Loucy (cell line): ENCODE measurements at regions not wholly inside any gene's neighbourhood (a gene's known extent, or its start where the extent isn't known, plus 50 kb on each side); places are given as distances from the start of the nearest gene placed in this dataset.
"Not testable (repeated sequence)": the region's sequence is repeated elsewhere in the genome, so short reads cannot be mapped to it uniquely, and the experiment has no call there.

Source experiments
- H2AFZ ChIP-seq: fragments of 200-600 bp; sonication (generic); 2 replicates; pipeline ENCODE4 v1.6.0; 2016; ENCODE audit warnings: antibody characterized with exemption, mild to moderate bottlenecking, low read length, moderate library complexity
- H3F3A ChIP-seq: fragments of 200-600 bp; 2 replicates; pipeline ENCODE4 v1.6.0; 2016; ENCODE audit warnings: antibody characterized with exemption, low read depth, mild to moderate bottlenecking
- H3K27me3 ChIP-seq: fragments of 200-600 bp; sonication (generic); 2 replicates; pipeline ENCODE4 v1.6.1; 2014; ENCODE audit warnings: low read length, mild to moderate bottlenecking; ENCODE audit not compliant: insufficient read depth, poor library complexity, severe bottlenecking
- H3K36me3 ChIP-seq: fragments of 200-600 bp; sonication (generic); 2 replicates; pipeline ENCODE4 v1.6.1; 2016; ENCODE audit warnings: low read length; ENCODE audit not compliant: insufficient read depth
- H3K4me1 ChIP-seq: fragments of 200-600 bp; sonication (generic); 2 replicates; pipeline ENCODE4 v1.5.1; 2014; ENCODE audit warnings: low read length, mild to moderate bottlenecking; ENCODE audit not compliant: insufficient read depth, poor library complexity, severe bottlenecking
- H3K4me2 ChIP-seq: fragments of 200-600 bp; sonication (generic); 2 replicates; pipeline ENCODE4 v1.6.0; 2014; ENCODE audit warnings: antibody characterized with exemption, low read length, low read depth, mild to moderate bottlenecking; ENCODE audit not compliant: poor library complexity, severe bottlenecking
- H3K4me3 ChIP-seq: fragments of 200-600 bp; sonication (generic); 2 replicates; pipeline ENCODE4 v1.5.1; 2014; ENCODE audit warnings: low read length, mild to moderate bottlenecking, mixed read lengths; ENCODE audit not compliant: poor library complexity, severe bottlenecking
- H3K79me2 ChIP-seq: fragments of 200-600 bp; sonication (generic); 2 replicates; pipeline ENCODE4 v1.6.1; 2014; ENCODE audit warnings: low read length; ENCODE audit not compliant: insufficient read depth
- H3K9ac ChIP-seq: fragments of 200-600 bp; sonication (generic); 2 replicates; pipeline ENCODE4 v1.6.0; 2014; ENCODE audit warnings: mild to moderate bottlenecking, low read depth, low read length, moderate library complexity; ENCODE audit not compliant: poor library complexity, severe bottlenecking
- H3K9me2 ChIP-seq: fragments of 200-600 bp; sonication (generic); replicated peaks from 2 replicates; pipeline ENCODE4 v1.6.1; 2016; ENCODE audit warnings: low read depth, low read length, mixed read lengths
- H3K9me3 ChIP-seq: fragments of 200-600 bp; sonication (generic); 2 replicates; pipeline ENCODE4 v1.6.1; 2014; ENCODE audit warnings: mild to moderate bottlenecking, antibody characterized with exemption, low read length, low read depth; ENCODE audit not compliant: insufficient read depth
- H4K20me1 ChIP-seq: fragments of 200-600 bp; sonication (generic); 2 replicates; pipeline ENCODE4 v1.6.0; 2014; ENCODE audit warnings: antibody characterized with exemption, low read length, mild to moderate bottlenecking; ENCODE audit not compliant: insufficient read depth, poor library complexity, severe bottlenecking

DNA sequence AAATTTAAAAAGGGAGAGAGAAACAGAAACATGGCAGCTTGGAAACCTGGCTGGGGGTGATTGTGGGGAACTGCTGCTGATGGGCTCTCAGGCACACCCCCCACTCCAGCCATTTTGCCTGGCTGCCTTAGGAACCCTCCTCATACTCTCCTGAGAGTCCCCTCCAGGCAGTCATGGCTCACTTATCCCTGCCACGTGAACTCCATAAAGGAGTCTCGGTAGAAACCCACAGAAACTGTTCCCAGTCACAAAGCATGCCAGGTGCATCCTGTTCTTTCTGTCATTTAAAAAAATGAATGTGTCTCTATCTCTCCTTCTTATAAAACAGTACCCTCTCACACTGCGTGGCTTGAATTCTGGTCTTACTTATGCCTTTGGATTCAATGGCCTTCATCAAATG is 242.8 kb downstream of the ZNF479 start:
- H2AFZ ChIP-seq, H3K79me2 ChIP-seq, H3K4me1 ChIP-seq, H3K36me3 ChIP-seq, H3K4me3 ChIP-seq, H3K9me2 ChIP-seq, H4K20me1 ChIP-seq, H3K9me3 ChIP-seq, H3K9ac ChIP-seq, H3K4me2 ChIP-seq, H3K27me3 ChIP-seq, H3F3A ChIP-seq: not testable (repeated sequence)

DNA sequence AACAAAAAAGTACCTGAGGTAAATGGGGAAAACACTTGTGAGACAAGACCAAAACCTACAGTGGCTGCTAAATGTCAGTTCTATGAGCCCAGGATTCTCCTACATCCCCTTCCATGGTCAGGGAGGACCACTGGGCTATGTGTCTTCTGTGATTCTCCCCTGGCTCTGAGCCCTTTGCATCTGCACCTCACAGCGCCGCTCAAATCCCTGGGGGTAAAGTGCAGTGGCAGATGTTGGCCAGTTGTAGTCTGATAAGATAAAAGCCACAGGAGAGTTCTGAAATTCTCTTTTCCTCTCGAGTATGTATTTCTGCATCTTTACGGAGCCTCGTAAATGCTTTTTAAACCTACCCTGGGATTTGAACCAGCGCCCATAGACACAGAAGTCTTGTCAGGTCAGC is 247.1 kb downstream of the ZNF479 start:
- H3K9me3 ChIP-seq, H3K27me3 ChIP-seq, H3K9me2 ChIP-seq, H3K4me1 ChIP-seq, H2AFZ ChIP-seq, H3K36me3 ChIP-seq, H3K4me3 ChIP-seq, H3K9ac ChIP-seq, H3K79me2 ChIP-seq, H3F3A ChIP-seq, H4K20me1 ChIP-seq, H3K4me2 ChIP-seq: not testable (repeated sequence)

DNA sequence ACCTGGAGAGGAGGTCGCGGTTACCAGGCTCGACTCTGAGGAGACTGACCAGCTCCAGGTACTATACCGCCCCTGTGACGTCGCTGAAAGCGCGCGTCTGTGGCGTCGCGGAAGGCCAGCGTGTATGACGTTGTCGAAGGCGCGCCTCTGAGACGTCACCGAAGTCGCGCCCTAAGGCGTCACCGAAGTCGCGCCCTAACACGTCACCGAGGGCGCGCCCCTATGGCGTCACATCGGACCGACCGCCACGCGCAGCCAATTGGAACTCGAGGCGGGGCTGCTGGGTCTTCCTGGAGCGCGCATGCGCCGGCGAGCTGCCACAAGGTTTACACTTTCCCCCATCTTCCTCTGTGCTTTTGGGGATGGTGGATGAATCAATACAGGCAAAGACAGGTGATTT is 249.9 kb downstream of the ZNF479 start:
- not testable (repeated sequence) for H3K4me1 ChIP-seq, H3F3A ChIP-seq, H3K9ac ChIP-seq, H3K4me3 ChIP-seq, H3K9me3 ChIP-seq, H4K20me1 ChIP-seq, H3K27me3 ChIP-seq, H3K9me2 ChIP-seq, H3K79me2 ChIP-seq, H2AFZ ChIP-seq, H3K36me3 ChIP-seq, H3K4me2 ChIP-seq
